Activated CD4-positive, alpha-beta T cell treated with anti-CD3 and anti-CD28 coated beads, Interleukin-2, Interleukin-4, amounts not matched to agents 100 ng/mL and 50 ng/mL, durations not matched to agents 16 hours and 8 hours (primary cell): ENCODE measurements at regions not wholly inside any gene's neighbourhood (a gene's known extent, or its start where the extent isn't known, plus 50 kb on each side); places are given as distances from the start of the nearest gene placed in this dataset.

ENCODE experiments used
- DNase-seq: peaks from one replicate; pipeline ENCODE4 v3.0.0-alpha.2; 2020; ENCODE audit warnings: low spot score

DNA sequence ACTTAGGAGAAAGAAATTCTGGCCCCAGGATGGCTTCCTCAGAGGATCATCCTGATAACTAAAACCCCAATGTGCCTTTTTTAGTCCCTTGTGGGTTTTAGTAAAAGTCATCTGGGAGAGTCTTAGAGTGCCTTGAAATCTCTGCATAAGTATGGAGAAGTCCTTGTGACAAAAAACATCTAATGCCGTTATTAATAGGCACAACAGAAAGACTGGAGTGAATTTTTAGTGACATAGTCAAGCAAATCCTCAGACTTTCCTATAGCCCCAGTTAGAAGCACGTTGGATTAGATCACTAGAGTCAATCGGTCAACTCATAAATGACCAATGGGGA lies 108.2 kb upstream of the MPDZ start:
- no peak for DNase-seq

DNA sequence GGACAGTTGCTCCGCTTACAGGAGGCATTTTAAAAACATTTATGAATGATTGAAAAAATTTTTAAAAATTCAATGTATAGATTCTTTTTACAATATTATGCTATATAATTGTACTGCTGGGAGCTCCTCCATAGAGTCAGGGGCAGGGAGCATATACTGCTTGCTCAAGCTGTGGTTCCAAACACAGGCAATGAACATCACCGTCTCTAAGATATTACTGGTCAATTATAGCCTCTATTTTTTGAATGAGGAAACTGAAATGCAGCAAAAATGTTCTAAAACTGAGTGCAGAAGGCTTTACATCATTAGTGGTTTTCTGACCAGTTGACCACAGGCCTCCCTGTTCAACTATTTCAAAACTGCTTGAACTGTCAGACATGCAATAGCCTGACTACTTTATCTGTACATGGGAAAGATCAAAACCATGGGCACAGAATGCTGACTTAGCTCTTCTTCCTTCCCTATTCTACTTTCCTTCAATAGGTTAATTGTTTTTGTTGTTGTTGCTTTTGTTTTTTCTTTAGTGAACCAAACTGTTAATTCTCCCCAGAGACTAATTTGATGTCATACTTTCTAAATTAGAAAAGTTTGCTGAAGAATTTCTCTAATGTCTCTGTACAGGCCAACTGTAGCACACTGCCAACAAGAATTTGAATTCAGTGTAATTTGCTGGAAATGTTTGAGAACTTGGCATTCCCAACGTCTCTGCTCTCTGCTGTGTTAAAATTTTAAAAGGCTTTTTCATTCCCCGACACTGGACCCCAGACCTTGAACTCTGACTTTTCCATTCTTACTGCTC lies 107.6 kb upstream of the MPDZ start:
- DNase-seq: no peak

DNA sequence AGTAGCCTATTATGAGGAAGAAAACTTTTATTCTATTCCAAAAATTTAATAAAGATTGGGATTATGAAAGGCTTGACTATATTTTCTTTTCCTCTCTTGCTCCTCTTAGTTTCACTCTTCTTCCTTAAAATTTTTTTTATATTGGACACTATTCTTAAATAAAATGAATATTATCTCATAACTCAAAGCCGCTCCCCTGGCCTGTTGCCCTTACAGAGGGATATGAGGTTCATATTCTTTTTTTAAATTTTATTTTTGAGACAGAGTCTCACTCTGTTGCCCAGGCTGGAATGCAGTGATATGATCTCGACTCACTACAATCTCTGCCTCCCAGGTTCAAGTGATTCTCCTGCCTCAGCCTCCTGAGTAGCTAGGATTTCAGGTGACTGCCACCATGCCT lies 106.8 kb upstream of the MPDZ start:
- no peak for DNase-seq

DNA sequence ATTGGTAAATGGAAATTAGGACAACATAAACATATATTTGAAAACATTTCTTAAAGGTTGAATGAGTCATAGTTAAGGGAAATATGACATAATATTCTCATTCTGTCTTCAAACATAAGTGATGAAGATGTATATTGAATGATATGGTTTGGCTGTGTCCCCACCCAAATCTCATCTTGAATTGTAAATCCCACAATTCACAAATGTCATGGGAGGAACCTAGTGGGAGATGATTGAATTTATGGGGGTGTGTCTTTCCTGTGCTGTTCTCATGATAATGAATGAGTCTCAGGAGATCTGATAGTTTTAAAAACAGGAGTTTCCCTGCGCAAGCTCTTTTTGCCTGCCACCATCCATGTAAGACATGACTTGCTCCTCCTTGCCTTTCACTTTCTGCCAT lies 104.4 kb upstream of the MPDZ start:
- DNase-seq: no peak

DNA sequence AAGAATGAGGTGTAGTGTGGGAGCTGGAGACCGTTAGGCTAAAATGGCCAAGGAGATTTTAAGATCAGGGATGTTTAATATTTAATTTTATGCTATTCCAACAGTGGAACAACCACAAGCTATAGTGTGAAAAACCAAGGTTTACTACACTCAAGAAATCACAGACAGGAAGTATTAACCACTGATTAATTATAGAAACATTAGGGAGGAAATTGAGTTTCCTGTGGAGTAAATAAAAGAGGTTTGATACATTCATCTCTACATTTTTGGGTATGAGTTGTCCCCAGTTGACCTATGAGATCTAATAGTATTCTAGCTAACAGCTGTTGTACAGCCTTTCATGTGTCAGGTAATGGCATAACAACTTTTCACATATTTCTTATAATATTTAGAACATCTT lies 103.7 kb upstream of the MPDZ start:
- DNase-seq: no peak

DNA sequence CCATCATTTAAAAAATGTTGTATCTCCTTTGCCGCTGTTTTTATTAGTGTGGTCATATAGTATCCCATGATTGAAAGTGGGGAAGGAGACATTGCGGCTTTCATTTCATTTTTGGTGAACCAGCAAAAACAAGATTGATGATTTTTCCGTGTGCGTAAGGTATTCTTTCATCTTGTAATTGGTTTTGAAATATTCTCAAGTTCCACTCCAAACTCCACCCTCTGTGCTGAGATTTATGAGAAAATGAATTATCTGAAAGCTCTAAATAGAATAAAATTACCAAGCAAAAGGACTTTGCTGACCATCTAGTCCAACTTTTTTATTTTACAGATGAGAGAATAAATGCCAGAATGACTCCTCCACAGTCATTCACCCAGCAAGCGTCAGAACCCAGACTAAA lies 103.1 kb upstream of the MPDZ start:
- no peak for DNase-seq

DNA sequence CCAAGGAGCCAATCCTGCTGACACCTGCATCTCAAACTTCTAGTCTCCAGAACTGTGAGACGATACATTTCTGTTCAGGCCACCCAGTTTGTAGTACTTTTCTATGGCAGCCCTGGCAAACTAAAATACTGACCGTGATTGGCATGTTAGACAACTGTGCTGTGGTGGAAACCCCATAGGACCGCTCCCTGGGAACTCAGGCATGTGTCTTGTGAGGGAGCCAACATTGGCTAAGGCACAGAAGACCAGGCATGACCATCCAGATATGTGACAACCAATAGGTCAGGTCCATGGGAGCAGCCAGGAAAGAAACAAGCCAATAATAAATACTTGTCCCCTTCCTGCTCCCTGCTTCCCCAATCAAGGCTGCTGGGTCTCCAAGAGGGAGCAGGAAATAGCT lies 101.4 kb upstream of the MPDZ start:
- no peak for DNase-seq

DNA sequence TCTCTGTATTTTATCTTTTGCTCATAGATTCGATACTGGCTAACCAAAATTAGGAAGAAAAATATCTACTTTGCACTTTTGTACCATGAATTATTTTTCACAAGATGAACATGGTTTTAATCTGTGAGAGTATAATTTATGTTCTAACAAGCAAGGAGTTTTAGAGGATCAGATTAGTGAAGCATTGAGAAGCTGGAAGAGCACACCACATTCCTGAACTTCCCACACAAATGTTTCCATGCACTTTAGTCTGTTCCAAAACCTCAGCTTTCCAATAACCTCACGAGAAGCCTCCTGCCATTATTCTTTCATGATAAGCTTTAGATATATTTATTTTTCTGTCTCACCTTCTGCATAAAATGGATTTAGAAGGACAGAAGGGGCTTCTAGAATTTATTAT lies 98.7 kb upstream of the MPDZ start:
- no peak for DNase-seq

DNA sequence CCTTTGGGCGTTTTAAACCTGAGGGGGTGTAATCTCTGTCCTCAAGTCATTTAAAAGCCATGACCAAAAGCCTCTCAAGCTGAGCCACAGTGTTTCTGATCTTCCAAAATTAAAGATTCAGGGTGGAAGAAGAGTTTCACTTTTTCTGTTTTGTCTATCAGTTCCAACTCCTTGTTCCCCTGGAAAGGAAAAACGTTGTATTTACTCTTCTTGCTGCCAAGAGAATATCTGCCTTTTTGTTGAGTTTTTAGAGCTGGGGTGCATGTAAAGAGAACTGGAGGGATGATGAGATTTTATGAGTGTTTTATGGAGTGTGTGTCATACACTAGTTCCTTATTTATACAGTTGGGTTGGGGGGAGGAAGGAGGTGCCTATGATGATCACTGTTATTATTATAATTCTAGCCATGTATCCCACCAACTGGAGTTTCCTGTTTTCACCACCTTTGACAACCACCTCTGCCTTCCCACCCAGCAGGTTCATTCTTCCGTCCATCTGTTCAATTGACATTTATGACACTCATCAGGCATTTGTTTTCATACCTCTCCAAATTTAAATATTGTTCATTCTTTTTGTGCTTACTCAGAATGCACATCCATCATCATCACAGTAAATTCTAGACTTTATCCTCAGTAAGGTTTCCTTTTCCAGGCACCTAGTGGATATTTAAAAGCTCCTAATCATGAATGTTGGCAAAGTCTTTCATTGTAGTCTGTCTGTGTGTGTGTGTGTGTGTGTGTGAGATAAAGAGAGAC lies 97.9 kb upstream of the MPDZ start:
- DNase-seq: no peak

DNA sequence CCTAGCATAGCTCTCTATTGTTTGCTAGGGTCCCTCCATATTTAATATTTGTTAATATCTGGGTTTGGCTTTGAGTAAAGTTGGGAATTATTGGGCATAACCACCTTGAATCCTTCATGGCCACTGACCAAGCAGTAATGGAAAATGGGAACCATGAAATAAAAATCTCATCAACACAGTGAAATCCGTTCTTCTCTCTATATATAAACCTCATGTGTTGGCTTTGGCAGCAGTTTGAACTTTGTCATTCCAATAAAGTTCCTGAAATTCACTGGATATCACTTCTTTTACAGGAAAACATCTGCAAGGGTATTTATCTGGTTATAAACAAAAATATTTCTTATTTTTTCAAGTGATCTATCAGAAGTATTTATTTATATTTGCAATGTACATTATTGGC lies 93.0 kb upstream of the MPDZ start:
- no peak for DNase-seq

DNA sequence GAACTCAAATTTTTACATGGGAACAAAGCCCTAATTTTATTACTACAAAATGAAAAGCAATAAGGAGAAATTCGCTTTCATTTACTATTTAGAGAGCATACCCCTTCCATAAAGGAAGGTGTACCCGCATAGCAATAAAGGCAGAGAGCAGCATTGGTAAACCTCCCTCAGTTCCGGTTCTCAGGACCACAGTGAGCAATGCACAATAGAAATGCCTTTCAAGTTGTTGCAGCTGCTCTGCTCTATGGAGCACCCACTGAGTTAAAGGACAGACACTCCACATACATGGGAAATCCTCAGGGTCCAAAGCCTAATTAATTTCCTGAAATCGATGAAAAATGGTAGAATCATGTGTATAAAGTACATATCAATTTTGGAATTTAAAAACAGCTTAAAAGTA lies 89.9 kb upstream of the MPDZ start:
- DNase-seq: no peak

DNA sequence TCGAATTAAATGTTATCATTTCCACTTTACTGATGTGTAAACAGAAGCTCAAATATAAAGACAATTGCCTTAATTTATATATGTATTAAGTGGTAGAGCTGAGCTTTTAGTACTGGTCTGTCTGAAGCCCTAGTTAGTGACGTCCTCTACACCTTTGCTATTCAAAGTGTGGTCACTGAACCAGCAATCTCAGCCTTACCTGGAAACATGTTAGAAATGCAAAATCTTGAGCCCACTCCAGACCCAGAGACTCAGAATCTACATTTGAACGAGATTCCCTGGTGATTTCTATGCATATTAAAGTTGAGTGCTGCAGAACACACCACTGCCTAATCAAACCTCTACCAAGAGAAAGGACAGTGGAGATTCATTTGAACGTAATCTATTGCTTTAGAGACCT lies 88.3 kb upstream of the MPDZ start:
- no peak for DNase-seq

DNA sequence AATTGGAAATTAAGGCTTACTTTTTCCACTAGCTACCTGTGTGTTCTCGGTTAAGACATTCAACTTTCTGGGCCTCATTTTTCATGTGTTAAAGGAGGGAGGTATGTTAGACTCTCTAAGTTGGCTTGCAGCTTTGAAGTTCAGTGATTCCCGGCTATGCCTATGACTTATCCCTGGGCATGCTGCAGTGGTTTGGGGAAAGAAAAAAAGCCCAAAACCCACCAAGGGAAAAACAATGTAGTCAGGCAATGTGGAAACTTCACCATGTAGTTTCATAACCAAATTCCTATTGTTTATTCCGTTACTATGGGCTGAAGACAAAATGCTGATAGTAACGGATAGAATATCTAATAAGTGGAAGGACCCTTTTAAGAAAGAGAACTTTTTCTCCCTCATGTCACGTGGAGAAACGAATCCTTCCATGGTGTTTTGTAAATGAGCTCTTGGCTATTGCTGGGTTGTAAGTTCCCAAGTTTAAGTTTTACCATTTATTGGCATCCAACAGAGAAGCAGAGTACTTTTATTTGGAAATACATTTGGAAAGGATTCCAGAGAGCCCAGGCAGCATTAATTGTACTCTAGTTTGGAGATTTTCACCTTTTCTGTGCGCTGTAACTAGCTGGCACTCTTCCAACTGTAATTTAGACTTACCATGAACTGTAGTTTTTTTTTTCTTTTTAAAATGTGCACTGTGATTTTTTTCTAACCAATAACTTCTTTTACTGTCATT lies 84.9 kb upstream of the MPDZ start:
- DNase-seq: no peak

DNA sequence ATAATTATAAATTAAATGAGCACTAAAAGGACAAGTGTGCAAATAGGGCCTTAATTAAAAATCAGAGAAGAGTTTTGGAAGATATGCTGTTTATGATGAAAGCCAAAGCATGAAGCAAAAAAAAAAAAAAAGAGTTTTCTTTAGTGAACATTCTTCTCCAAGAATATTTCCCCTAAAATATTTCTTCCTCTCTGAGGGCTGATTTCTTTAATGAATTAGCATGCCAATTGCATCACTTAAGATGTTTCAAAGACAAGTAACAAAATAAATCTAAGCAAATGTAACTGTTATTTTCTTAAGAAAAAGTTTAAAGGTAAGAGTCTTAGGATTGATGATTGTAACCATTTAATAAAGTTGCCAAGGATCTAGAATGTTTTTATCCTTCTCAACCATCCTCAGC lies 81.6 kb upstream of the MPDZ start:
- no peak for DNase-seq

DNA sequence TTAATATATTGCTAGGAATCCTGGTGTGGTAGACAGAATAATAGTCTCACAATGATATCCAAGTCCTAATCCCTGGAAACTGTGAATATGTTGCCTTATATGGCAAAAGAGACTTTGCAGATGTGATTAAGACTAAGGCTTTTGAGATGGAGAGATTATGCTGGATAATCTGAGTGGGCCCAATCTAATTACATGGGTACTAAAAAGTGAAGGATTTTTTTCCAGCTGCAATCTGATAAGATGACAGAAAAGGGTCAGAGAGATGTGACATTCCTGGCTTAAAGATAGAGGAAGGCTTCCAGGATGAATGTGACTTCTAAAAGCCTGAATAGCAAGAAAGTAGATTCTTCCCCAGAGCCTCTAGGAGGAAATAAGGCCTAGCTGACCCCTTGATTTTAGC lies 80.7 kb upstream of the MPDZ start:
- DNase-seq: no peak

DNA sequence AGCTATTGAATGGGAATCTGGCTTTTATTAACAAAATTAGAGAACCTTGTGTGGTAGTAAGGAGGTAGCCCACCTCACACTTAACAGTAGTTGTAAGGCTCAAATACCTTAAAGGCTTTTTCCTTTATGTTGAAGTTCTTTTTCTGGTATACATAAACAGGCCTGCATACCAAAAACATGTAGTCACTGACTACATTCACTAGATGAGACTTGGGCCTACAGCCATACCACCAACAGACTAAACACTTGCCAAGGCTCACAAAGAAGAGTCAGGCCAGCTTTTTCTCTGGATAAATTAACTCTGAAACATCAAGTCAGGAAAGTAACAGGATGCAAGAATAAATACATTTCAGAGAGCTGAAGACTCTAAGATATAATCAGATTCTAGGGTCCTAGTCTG lies 78.6 kb upstream of the MPDZ start:
- DNase-seq: no peak

DNA sequence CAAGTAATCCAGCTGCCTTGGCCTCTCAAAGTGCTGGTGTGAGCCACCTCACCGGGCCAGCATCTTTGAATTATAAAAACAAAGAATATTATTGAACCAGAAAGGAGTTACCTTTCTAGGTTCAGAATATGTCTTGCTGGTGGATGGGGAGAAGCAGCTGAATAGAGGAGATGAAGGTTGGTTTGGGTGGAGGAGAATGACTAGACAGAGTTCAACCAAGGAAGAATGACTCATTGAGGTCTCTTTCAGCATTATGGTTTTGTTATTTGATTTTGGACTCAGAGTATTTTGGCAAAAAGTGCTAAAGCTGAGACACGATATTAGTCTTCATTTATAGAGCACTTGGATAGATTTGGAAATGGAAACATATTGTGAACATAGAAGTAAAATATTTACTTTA lies 75.2 kb upstream of the MPDZ start:
- no peak for DNase-seq

DNA sequence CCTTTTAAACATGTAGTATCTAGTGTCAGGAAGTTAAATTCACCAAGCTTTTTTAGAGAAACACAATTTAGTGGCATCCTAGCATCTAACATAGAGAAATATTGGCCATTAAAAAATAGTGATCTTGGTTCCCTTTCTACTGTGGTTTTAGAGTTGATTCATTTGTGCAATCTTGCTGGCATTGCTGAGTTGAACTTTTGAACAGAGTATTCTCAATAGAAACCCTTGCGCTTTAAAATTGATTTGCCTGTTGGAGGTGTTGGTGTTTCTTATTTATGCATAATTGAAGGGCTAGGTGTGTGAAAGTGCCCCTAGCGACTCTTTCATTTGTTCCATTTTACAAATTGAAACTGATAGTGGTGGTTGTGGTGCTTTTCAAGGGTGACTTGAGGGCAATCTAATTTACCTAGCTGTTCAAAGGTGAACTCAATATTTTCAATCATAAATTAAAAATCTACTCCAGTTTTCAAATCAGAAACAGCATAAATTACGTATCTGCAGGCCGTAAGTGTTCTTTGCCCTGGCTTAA lies 73.0 kb upstream of the MPDZ start:
- no peak for DNase-seq

DNA sequence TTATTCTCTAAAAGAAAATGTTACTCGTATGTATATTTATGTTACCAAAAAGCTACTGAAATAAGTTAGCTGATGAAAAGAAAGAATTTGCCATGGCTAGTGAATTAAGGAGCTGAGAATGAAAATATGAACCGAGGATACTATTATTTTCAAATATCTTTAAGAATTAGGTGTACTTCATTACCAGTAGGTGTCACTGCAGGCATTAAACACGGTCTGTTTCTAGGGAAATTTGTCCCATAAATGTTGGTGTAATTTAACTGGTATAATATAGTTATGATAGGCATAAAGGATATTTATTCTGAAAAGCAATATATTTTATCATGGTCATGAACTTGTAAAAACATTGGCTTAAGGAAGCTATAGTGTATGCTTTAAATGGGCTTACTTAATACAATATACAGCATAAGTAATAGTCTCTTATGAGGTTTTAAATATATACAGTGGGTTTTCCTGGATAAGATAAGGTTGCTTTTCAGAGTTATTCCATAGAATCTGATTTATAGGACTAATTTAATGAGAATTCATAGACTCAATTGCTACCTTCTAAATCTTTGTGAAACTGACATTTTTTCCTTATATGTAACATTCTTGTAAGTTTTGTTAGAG lies 72.4 kb upstream of the MPDZ start:
- DNase-seq: no peak

DNA sequence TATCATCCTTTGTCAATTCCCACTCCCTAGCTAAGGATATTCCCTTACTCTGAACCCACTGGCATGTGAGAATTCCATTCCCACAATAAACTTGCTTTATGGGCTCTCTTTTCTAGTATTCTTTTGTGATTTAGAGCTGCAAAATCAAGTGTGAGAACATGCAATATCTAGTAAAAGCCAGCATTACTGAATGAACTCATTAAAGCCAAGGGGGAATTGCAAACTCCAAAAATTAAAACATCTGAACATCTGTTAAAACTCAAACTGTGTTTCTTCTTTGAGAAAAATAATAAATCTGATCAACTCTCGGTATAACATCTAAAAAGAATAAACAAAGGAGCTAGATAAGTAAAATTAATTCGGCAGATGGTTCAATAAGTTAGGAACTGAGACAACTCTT lies 53.1 kb upstream of the MPDZ start:
- DNase-seq: no peak

DNA sequence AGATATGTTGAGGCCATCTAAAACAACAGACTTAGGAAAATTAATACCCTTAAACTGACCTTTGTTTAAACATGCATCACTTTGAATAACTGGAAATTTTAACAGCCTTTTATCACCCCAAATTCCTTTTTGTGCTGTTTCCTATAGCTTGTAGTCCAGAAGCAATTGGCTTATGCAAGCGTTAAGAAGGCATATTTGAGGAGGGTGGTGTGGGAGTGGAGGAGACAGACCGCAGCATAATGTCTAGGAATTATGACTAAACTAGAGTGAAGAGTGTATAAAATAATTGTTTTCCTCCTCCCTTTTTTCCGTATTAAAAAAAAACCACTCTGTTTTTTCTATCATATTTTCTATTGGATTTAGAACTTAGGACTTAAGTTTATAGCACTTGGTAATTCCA lies 51.8 kb upstream of the MPDZ start:
- DNase-seq: no peak

DNA sequence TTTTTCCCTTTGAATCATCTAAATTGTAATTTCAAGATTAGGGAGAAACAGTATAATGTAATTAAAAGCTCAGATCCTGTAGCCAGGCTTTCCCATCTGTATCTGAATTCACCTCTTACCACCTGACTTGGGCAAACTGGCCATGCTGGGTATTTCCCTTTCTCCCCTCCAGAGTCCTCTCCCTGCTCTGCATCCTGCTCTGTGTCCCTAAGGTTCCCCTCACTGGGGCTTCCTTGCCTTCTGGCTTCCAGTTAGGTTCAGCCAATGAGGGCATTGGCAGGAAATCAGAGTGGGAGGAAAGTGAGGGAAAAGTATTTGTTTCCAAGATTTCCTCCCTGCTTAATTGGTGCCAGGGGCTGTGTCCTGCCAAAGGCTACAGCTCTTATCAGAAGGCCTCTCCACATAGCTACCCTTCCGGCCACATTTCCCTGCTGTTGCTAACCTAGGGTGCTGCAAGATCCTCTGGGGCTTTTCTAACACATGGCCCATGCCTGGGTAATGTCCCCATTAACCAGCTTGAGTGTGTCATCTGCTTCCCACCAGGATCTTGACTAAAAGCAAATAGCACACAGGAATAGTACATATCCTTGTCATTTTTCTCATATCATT lies 51.0 kb upstream of the MPDZ start:
- DNase-seq: no peak
